Activated B cell treated with CpG ODN at 0.5 μM for 24 hours (primary cell): ENCODE measurements at regions not wholly inside any gene's neighbourhood (a gene's known extent, or its start where the extent isn't known, plus 50 kb on each side); places are given as distances from the start of the nearest gene placed in this dataset.

Experiments
- ATAC-seq: fragments of 200-7000 bp; cut with Tn5 transposase; one replicate; pipeline ENCODE4 v1.10.0; 2021; ENCODE audit warnings: low read depth, mild to moderate bottlenecking, moderate library complexity
- CTCF ChIA-PET: fragments of 350-600 bp; sonication (Branson Sonifier 250); formaldehyde crosslinking; loops from one replicate; lab custom pipeline; 2021; ENCODE audit warnings: antibody characterized with exemption; lab: Charles Lee
- POLR2A ChIA-PET: fragments of 350-600 bp; sonication (Branson Sonifier 250); formaldehyde crosslinking; loops from one replicate; lab custom pipeline; 2021; ENCODE audit warnings: antibody characterized with exemption; lab: Charles Lee
- DNase-seq: peaks from one replicate; pipeline ENCODE4 v3.0.0; 2022
- H3K27ac Mint-ChIP-seq: one replicate; pipeline ENCODE4 v1.8.0; 2020; ENCODE audit warnings: mixed read lengths
- H3K27me3 Mint-ChIP-seq: one replicate; pipeline ENCODE4 v1.8.0; 2021; ENCODE audit warnings: mixed read lengths
- H3K36me3 Mint-ChIP-seq: one replicate; pipeline ENCODE4 v1.8.0; 2021; ENCODE audit warnings: low read depth, mixed read lengths
- H3K4me1 Mint-ChIP-seq: one replicate; pipeline ENCODE4 v1.8.0; 2021; ENCODE audit warnings: mixed read lengths
- H3K4me3 Mint-ChIP-seq: one replicate; pipeline ENCODE4 v1.8.0; 2020; ENCODE audit warnings: mild to moderate bottlenecking, mixed read lengths
- H3K9me3 Mint-ChIP-seq: one replicate; pipeline ENCODE4 v1.8.0; 2020; ENCODE audit warnings: mixed read lengths
- CTCF ChIP-seq: fragments of 200-600 bp; IDR thresholded peaks from one replicate; pipeline ENCODE4 v1.8.0; 2022; ENCODE audit warnings: antibody characterized with exemption, mild to moderate bottlenecking
- intact Hi-C: fragments of 100-400 bp; cut with micrococcal nuclease; formaldehyde crosslinking; loops from one replicate; pipeline ENCODE4 v1.15.1; 2024

- ChIA-PET CTCF (no interaction called here), POLR2A (no interaction called here)
- ATAC-seq: no peak
- intact Hi-C loops: no loop called here
- no peak for DNase-seq
- no peaks in the 10 kb centered on the region for H3K27me3 Mint-ChIP-seq
- no peaks in the 10 kb centered on the region for H3K9me3 Mint-ChIP-seq
- no peak overlapping the region for H3K4me3 Mint-ChIP-seq
- TF ChIP-seq CTCF: no peak
- no peak overlapping the region for H3K27ac Mint-ChIP-seq
- no peaks in the 10 kb centered on the region for H3K36me3 Mint-ChIP-seq
- H3K4me1 Mint-ChIP-seq: no peaks in the 10 kb centered on the region
These were observed 143.0 kb downstream of the CAVIN4 start for GRCh38 chr9:100720922-100721321.

DNA sequence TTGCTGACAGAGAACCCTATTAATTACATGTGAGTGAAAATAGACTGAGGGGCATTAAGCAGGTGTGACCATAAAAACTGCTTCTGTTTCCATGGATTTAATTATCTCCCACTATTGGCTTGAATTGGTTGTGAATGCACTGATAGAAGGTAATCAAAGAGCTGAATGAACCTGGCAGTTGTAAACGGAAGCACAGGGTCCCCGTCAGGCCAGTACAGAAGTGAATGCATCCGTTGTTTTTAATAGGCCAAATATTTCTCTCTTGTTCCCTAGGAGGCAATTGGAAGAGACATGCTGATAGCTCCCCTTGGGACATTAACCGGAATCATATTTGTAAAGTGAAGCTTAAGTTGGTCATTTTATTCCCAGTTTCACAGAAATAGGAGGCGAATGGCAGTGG, 147.0 kb downstream of the CAVIN4 start:
- intact Hi-C loops: no loop called here
- peaks cover 2% of the 10 kb centered on the region for H3K27me3 Mint-ChIP-seq
- DNase-seq: no peak
- TF ChIP-seq CTCF: no peak
- ATAC-seq: no peak
- H3K9me3 Mint-ChIP-seq: no peaks in the 10 kb centered on the region
- no peak overlapping the region for H3K27ac Mint-ChIP-seq
- H3K36me3 Mint-ChIP-seq: no peaks in the 10 kb centered on the region
- H3K4me3 Mint-ChIP-seq: no peak overlapping the region
- CTCF ChIA-PET: no interaction called here
- H3K4me1 Mint-ChIP-seq: no peaks in the 10 kb centered on the region
- POLR2A ChIA-PET: no interaction called here

DNA sequence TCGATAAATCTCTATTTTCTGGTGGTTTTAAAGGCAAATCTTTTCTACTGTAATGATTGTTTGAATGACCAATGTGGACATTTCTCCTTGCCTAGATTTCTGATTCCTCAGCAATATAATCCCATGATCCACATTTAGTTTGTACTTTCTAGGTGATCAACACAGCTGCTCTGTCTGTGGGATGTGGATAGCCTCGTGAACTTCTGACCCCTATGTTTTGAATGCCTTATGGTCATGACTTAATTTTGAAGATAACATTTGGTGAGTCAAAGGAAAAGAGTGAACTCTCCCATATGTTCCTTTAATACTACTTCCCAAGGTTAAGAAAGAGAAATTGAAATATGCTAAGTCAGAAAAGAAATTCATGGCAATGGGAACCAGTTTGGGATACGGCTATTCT, 147.5 kb downstream of the CAVIN4 start:
- CTCF ChIA-PET: no interaction called here
- TF ChIP-seq CTCF: no peak
- POLR2A ChIA-PET: no interaction called here
- no peak overlapping the region for H3K4me3 Mint-ChIP-seq
- intact Hi-C loops: no loop called here
- H3K36me3 Mint-ChIP-seq: no peaks in the 10 kb centered on the region
- H3K27ac Mint-ChIP-seq: no peak overlapping the region
- DNase-seq (no peak), ATAC-seq (no peak)
- H3K9me3 Mint-ChIP-seq: no peaks in the 10 kb centered on the region
- peaks cover 2% of the 10 kb centered on the region for H3K27me3 Mint-ChIP-seq
- H3K4me1 Mint-ChIP-seq: no peaks in the 10 kb centered on the region

DNA sequence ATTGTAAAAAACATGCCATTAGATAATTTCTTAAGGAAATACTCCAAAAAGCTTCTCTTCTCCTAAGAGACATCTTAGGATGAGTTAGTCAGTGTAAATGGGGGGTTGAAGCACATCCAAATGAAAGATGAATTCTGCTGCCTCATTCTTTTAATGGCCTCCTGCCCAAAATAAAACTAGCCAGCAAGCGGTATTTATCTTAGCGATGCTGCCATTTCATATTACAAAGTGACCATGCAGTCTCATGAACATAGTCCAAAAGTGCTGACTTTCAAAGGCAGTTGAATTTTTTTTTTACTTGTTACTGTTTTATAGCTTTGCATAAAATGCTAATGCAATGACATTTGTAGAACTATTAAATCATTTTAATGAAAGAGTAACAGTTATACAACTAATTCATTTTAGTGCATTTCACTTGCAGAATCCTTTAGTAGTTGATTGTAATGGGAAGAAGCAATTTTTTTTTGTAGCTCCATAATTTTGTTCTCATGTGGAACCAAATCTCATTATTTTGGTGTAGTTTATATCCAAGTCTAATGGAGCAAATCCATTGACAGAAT, 151.5 kb downstream of the CAVIN4 start:
- ChIA-PET CTCF (no interaction called here), POLR2A (no interaction called here)
- no peak for TF ChIP-seq CTCF
- intact Hi-C loops: no loop called here
- Mint-ChIP-seq H3K27ac (no peak overlapping the region), H3K9me3 (peaks cover 4% of the 10 kb centered on the region), H3K4me3 (no peak overlapping the region), H3K27me3 (peaks cover 2% of the 10 kb centered on the region), H3K4me1 (no peaks in the 10 kb centered on the region), H3K36me3 (no peaks in the 10 kb centered on the region)
- DNase-seq (no peak), ATAC-seq (no peak)

DNA sequence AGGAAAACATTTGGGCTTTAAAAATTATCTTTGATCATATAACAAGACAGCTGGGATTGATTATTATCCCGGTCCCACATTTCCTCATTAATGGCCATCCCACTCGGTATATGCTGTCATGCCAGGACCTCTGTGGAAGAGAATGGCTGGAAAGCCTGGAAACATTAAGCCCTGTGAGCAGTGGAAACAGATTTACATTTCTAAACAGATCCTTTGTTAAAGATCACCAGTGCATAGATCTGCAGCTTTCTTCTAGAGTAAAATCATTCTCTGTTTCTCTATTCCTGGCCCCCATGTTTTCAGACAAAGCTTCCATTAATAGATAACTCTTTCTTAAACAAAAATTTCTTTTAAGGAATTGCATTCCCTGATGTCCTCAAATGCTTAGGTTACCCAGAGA, 152.2 kb downstream of the CAVIN4 start:
- TF ChIP-seq CTCF: no peak
- intact Hi-C loops: no loop called here
- no peaks in the 10 kb centered on the region for H3K36me3 Mint-ChIP-seq
- ATAC-seq (no peak), DNase-seq (no peak)
- peaks cover 8% of the 10 kb centered on the region for H3K9me3 Mint-ChIP-seq
- no peak overlapping the region for H3K27ac Mint-ChIP-seq
- POLR2A ChIA-PET: no interaction called here
- peaks cover 2% of the 10 kb centered on the region for H3K27me3 Mint-ChIP-seq
- H3K4me1 Mint-ChIP-seq: no peaks in the 10 kb centered on the region
- H3K4me3 Mint-ChIP-seq: no peak overlapping the region
- CTCF ChIA-PET: no interaction called here
